EH (cell line): ENCODE measurements at regions not wholly inside any gene's neighbourhood (a gene's known extent, or its start where the extent isn't known, plus 50 kb on each side); places are given as distances from the start of the nearest gene placed in this dataset.

Experiments used
- DNase-seq: peaks from one replicate; pipeline ENCODE4 v3.0.0-alpha.2; 2015; ENCODE audit warnings: low read depth

DNA sequence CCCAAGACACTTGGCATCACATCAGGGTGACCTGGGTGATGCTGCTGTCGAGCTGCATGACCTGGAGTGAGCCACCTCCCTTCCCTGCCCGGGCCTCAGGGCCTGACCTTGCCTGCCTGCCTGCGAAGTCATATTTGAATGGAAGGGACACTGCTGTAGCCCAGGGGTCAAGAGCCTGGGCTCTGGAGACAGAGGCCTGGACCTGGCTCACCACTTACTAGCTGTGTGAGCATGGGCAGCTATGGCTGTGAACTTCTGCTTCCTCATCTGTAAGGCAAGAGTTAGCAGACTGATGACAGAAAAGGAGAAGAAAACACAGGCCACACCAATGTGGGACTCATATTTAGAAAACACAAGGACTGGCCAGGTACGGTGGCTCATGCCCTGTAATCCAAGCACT, 118.7 kb downstream of the ZFP36L2 start:
- no peak for DNase-seq

DNA sequence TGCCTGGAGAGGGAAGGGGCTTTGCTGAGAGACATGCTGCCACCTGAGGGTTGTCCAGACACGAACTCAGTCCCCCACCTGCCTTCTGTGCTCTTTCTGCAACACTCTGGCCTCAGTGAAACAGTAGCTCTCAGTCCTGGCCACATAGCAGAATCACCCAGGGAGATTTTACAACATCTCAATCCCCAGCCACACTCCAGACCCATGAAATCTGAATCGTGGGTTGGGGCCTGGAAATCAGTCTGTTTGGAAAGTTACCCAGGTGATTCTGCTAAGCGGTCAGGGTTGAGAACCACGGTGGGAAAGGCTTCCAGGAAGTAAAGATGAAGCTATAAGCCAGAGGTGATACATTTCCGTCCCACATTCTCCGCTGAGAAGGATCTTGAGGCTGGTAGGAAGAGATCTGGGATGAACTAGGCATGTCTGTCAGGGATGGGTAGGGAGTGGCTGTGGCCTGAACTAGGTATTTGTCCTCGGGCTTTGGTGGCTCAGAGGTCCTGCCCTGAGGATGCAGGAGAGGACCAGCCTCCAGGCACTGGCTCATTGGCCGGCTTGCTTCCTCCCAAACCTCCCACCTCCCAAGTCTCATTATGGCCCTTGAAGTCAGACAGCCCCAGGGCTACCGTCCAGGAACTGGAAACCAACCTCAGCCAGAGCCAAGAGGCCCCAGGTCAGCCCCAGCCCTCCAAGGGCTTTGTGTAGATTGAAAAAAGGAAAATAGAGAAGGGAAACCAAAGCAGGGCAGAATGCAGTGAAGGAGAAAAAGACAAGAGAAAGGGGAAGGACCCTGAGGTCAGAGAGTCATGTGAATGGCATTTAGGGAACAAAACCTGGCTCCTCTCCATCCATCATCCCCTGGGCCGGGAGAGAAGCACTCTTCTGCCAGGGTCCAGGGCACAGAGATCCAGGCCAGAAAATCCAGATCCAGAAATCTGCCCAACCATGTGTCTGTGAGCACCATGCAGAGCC, 119.6 kb downstream of the ZFP36L2 start:
- DNase-seq: peak; percentile 60

DNA sequence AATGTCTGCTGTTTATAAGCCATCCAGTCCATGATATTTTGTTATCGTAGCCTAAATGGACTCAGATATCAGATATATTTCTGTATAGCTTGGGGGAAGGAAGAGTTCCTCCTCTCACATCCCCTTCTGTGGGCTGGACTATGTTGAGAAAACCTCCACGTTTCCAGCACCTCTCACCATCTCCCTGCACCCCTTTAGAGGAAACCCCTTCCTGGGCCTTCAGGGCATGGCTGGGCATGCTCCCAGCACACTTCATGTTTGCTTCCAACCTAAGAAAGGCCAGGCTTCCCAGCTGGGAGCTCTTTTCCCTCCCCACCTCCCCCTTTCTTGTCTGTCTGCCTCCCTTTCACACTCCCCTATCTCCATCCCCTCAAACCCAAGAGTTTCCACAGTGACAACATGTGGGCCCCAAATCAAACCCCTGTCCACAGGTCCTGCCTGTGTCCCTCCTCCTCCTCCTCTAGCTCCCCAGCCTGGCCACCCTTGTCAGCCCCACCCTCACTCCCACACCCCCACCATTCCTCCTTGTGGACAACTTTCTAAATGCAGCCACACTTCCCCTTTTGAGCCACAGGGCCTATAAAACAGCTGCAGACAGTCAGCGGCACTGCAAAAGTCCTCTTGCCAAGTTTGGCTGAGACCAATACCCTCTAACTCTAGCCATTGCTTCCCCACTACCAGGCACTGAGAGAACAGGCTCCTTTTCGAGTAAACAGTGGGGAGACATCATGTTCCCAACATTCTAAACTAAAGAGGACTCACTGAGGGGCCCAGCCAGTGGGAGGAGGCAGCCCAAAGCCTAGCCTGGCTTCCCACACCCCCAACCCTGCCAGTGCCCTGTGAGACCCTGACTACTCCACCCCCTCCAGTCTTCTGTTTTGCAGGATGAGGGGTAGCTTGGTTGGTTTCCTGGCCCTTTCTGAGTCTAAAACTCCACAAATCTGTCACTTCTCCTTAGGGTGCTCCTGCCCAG, 120.5 kb downstream of the ZFP36L2 start:
- DNase-seq: peak; percentile 69

DNA sequence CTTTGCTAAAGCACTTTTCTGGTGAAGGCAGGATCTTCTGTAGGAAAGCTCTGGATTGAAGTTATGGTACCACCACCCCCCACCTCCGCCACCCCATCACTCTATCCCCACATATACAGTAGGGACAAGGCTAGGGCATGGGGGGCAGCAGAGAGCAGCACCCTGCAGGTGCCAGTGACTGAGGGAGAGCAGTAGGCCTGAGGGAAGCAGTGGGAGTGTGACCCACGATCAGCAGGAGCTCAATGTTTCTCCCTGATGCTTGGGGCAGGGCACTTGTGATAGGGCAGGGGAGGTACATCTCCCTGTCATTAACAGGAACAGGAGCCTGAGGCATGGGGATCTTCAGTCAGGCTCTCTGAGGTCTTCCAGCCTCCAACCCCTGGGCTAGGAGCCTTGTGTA, 121.6 kb downstream of the ZFP36L2 start:
- DNase-seq: no peak

DNA sequence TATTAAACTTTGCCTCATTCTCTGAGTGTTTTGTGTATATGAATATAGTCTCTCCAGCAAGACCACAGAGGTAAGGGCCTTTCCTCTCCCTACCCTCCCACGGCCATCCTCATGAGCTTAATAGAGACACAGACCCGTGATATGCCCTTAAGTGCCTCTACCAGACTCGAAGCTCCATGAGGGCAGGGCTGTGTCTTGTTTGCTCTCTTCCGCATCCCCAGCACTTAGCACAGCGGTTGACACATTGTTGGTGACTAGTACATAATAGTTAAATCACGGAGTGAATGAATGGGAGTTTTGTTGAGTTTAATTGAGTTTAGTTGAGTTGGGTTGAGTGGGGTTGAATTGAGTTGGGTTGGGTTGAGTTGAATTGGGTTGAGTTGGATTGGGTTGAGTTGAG, 122.3 kb downstream of the ZFP36L2 start:
- no peak for DNase-seq

DNA sequence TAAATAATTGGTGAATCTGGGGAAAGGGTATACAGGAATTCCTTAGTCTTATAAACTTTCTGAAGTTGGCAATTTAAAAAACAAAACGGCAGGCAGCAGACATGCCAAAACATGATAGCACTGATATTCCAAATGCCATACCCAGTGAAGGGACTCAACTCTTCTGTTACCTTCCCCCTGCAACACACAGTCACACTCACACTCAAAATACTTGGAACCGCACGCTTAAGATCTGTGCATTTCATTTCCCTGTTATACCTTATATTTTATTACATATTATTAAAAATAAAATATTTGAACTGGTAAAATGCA, 123.4 kb downstream of the ZFP36L2 start:
- no peak for DNase-seq

DNA sequence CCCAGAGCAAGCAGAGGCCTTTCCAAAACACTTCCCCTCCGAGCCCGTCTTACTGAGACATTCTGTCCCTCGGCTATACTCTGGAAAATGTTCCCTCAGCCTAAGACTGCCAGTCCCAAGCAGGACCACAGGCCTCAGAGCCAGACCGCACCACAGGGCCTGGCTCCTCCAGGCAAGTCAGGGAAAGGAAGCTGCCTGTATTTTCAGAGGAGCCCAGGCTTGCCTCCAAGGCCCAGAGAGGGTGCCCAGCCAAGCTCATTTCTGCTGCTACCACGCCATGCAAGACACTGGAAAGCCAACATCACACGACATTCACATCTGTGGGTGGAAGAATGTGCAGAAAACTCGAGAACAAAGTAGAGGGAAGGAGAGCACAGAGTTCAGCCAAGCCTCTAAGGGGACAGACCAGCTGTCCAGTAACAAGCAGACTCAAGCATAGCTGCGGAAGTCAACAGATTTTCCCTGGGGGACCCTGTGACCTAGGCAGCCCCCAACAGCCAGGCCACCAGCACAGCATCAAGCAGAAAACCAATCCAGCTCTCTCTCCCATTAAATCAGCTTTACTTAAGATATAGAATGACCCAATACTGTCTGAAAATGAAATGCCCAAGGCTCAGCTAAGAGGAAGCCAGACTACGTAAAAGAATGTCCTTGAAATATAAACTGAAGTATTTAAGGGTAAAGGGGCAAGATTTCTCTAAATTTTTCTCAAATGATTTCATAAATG, 123.9 kb downstream of the ZFP36L2 start:
- no peak for DNase-seq

DNA sequence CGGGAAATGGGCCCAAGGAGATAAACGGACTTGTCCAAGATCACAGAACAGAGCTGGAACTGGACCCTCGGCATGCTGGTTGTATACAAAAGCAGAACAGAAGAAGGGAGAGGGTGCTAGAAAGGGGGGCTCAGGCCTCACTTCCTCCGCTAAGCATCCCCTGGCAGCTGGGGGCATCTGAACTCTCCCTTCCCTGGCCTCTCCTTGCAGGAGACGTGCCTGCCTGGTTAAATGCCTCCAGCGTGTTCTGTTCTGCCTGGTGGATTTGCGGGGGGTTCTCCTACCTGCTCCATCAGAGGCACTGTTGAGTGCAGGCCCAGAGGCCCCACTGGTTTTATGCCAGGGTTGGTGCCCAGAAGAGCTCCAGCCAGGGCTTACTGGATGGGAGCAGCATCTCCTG, 124.7 kb downstream of the ZFP36L2 start:
- DNase-seq: no peak

DNA sequence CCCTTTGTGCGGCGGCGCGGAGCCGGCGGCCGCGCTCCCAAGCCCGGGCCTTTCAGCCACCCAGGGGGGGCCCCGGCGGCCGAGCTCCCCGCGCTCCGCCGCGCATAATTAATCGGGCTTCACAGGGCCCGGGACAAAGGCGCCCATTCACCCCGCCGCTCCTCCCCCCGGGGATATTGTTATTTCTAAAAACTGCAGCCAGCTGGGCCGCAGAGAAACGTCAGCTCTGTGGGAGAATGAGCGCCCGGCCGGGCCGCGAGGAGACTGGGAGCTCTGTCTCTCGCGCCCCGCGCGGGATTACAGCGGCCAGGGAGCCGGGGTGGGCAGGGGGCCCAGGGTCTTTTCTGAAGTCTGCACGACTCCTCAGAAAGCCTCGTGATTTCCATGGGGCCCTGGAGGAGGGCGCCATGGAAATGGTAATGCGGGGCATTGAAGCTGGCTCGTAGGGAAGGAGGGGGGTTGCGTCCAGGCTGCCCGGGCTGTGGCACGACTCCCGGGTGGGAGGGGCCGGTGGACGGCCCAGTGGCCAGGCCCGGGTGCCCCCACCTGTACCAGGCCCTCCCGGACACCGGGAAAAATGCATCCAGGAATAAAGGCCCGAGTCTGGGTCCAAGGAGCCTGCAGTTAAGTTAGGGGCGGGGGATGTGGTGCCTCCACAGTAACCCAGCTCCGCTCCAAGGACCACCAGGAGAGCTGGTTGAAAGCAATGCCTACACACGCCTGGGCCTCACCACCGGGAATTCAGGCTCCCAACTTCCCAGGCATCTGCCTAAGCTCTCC, 125.3 kb downstream of the ZFP36L2 start:
- no peak for DNase-seq

DNA sequence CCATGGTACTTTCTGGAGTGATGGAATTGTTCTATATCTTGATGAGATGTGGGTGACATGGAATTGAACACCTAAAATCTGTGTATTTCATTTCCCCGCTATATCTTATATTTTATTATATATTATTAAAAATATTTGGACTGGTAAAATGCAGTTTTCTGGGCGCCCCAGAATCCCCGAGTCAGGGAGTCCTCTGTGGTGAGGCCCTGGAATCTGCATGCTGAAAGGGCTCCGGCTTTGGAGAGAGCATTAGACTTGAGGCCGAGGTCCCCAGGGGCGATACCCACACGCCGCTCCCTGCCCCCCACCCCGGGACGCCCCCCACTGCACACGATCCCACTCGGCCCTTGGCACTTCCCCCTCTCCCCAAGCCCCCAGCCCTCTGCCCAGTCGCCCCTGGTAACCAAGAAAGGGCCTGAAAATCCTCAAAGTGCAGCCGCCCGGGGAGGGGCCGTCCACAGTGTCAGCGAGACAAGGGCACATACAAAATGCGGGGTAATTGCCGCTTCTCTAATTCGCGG, 126.0 kb downstream of the ZFP36L2 start:
- DNase-seq: no peak

DNA sequence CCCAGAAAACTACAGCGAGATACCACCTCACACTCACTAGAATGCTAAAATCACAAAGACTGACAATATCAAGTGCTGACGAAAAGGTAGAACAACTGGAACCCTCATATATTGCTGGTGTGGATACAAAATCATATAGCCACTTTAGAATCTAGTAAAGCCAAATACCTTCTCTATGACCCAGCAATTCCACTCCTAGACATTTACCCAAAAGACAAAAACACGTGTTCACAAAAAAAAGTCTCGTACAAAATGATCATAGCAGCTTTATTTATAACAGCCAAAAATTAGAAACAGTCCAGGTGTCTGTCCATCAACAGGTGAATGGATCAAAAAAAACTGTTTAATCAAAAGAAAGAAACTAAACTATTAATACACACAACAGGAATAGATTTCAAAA, 126.6 kb downstream of the ZFP36L2 start:
- no peak for DNase-seq

DNA sequence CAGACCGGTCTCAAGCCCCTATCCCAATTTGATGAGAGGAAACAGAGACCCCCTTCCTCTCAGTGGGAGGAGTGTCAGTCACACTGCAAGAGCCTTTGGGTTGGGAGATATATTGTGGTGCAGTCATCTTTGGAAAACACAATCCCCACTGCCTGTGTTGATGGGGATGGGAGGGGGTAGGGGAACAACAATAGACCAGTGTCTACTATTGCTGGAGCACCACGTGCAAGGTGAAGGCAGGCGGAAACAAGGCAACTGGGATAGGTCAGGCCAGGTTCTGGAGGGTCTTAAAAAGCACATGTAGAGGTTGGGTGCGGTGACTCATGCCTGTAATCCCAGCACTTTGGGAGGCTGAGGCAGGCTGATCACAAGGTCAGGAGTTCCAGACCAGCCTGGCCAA, 127.9 kb downstream of the ZFP36L2 start:
- DNase-seq: no peak

DNA sequence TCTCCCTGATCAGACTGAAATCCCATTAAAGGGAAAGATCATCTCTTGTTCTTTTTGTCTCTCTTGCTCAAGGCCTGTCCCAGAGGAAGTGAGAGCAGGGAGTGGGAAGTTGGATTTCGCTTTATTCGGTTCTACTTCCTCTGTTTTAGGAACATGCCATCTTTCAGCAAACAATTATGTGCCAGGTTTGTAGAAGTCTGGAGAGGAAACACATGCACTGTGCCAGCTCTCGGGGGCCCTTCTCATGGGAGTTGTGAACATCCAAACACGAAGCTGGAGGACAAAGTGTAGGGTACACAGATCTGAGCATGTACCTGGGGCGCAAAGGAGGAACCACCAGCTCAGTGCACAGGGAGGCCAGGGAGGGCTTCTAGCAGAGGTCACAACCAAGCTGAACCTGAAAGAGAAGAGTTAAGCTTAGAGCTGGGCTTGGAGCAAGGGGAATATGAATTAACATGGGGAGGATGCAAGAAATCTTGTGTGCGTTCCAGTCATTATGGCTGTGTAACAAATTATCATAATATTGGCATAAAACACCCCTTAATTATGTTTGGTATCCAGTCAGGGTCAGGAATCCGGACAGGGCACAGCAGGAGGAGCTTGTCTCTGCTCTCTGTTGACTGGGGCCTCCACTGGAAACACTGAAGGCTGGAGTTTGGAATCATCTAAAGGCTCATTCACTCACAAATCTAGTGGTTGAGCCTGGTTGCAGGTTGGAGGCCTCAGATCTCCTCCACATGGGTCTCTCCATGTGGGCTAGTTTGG, 128.6 kb downstream of the ZFP36L2 start:
- no peak for DNase-seq

DNA sequence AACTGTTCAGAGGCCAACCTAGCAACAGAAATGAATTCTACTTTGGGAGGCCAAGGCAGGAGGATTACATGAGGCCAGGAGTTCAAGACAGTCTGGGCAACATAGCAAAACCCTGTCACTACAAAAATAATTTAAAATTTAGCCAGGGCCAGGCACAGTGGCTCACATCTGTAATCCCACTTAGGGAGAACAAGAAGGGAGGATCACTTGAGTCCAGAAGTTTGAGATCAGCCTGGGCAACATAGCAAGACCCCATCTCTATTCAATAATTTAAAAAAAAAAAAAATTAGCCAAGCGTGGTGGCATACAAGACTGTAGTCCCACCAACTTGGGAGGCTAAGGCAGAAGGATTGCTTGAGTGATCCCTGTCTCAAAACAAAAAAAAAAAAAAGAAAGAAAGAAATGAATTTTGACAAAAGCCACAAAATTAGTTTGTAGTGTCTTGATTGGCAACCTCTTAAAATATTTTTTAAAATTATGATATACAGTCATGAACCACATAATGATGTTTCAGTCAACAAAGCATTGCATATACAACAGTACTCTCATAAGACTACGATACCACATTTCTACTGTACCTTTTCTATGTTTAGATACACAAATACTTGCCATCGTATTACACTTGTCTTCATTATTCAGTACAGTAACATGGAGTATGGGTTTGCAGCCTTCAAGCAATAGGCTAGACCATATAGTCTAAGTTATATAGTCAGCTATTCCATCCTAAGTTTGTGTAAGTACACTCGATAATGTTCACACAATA, 130.7 kb downstream of the ZFP36L2 start:
- no peak for DNase-seq

DNA sequence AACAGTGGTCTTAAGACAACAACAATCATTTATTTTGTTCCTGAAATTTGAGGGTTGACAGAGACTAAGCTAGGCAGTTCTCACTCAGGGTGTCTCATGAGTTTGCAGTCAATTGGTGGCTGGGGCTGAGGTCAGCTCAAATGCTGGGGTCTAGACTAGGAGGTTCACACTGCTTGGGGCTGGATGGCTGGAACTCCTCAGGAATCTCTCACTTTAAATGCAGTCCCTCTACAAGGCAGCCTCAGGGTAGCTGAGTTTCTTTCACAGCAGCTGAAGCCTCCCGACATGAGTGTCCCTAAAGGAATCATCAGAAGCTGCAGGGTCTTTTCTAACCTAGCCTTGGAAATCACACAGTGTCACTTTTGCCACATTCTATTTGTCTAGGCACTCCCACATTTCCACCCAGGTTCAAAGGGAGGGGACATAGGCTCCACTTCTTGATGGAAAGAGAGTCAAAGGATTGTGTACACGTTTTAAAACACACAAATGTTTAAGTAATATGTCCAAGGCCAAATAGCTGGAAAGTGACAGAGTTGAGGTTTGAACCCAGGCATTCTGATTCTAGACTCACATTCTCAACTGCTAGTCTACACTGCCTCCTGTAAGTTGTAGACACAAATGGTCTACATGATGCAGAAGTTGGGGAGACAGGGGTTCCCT, 133.8 kb downstream of the ZFP36L2 start:
- DNase-seq: no peak

DNA sequence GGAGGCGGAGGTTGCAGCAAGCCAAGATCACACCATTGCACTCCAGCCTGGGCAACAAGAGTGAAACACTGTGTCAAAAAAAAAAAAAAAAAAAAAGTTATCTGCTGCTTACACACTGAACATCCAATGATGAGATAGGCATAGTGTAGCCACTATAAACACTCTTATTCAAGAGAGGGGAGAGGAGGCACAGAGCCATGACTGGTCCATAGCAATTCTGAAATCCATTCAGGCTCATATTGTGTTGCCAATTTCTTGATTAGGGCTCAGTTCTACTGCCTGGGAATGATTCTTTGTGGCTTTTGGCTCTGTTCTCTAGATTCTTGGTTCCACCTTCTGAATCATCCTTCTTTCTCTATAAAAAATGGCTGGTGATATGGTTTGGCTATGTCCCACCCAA, 136.1 kb downstream of the ZFP36L2 start:
- no peak for DNase-seq

DNA sequence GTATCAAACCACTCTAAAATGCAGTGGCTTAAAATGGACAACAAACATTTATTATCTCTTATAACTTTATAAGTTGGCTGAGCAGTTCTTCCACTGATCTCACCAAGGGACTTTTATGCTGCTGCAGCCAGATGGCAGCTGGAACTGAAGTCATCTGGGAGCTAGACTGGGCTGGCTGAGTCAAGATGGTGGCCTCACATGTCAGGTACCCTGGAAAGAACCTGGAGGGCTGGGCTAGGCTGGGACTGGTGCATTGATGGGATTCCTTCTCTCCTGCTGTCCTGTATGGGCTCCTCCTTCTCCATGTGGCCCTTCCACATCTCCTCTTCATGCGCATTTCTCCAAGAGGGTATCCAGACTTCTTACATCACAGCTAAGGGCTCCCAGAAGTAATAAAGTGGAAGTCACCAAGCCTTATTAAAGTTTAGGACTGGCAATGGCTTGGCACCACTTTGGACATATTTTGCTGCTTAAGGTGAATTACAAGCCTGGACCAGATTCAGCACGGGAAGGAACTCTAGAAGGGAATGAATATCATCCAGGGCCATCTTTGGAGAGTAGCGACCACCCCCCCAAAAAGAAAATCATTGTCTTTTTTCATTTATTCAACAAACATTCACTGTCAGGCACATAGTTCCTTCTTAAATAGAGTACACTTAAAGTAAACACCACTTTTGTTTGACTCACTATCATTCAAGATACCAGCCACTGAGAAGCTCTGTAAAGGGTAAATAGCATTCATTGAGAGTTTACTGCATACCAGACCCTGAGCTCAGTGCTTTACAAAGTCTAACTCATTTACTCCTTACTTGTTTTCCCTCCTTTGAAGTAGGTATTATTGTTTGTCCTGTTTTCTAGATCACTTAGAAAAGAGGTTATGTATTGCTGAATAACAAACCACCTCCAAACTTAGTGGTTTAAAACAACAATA, 138.0 kb downstream of the ZFP36L2 start:
- DNase-seq: peak; percentile 72

DNA sequence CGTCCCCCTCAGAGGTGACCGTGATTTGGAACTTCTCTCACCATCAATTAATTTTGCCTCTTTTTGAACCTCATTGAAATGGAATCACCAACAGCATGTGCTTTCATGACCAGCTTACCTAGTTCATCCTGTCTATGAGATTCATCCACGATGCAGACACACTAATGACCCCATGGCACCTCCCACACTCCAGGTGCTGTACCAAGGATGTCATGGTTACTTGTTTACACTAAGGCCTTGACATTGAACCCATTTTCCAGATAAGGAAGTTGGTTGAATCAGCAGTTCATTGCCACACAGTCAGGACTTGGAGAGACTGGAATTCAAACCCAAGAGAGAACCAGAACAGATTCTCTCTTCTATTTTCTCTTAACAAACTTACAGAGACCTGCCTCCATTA, 139.0 kb downstream of the ZFP36L2 start:
- DNase-seq: no peak
